HG02763 (cell line): ENCODE measurements at regions not wholly inside any gene's neighbourhood (a gene's known extent, or its start where the extent isn't known, plus 50 kb on each side); places are given as distances from the start of the nearest gene placed in this dataset.
A peak's percentile ranks its signal among the peaks of the same experiment; 100 is the strongest.

Experiments
- ATAC-seq: cut with Tn5 transposase; IDR thresholded peaks from one replicate; pipeline ENCODE4 v1.9.1; 2021; ENCODE audit warnings: mild to moderate bottlenecking, moderate library complexity; ENCODE audit not compliant: unreplicated experiment

DNA sequence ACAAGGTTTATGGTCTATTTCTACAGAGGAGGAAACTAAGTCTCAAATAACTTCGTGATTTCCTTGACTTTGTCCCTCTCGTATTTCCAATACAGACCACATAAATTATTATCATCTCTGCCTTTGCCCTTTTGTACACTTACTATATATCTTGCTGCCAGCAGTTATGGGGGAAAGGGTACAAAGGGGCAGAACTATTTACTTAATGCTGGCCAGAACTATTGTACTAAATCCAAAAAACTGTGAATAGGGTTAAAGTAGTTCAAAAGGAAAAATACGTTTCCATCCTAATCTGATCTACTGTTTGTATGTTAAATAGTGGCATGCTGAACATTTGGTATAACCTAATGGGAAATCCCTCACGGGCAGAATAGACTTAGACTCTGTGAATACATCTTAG lies 537.3 kb upstream of the SEMA6D start:
- no peak for ATAC-seq

DNA sequence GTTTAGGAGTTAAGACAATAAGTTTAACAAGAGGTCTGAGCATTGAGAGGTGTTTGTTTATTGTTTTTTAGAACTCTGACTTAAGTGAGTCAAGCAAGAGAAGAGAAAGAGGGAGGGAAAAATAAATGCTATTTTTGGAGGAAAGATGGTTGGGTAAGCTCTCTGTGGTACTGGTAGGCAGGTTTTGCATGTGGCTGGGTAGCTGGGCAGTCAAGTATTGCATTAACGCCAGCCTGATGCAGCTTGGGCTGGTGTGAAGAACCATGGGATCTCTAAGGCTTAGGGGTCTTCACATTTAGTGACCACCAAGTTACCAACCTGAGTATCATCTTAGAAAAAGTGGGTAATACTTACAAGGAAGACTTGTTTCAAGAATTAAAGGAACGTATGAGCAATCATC lies 534.5 kb upstream of the SEMA6D start:
- ATAC-seq = no peak

DNA sequence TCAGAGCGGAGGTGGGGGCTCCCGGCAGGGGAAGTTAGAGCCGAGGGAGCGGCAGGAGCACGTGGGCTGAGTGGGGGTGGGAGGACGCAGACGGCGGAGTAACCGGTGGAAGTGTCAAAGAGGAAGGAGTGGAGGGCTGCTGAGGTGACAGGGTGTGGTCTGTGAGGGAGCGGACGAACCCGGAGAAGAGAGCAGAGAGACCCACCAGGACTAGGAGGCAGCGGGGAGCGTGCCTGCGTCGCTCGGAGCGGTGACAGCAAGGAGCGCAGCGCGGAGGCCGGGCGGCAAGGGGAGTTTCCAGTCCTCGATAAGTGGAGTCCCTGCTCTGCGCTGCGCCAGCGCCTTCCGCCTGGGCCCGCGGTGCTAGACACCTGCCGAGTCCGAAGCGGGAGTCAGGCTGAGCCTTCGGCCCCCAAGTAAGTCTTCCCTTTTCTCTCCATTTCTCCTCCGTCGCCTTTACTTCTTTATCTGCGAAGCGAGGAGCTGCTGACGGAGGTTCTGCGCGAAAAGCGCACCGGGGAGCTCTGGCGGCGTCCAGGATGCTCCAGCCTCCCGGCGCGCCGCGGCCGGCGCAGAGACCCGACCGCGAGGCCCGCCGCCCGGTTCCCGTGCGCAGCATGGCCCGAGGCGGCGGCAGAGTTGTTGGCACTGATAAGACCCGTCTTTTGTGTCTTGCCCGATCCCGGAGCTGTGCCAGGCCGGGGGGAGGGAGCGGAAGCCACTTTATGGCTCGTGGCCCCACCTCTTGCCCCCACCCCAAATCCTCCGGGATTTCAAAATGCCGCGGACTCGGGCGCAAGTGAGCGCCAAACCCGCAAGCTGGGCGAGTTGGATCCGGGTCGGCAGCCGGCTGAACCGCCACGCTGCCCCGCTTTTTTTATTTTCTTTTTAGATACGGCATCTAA lies 533.0 kb upstream of the SEMA6D start:
- no peak for ATAC-seq

DNA sequence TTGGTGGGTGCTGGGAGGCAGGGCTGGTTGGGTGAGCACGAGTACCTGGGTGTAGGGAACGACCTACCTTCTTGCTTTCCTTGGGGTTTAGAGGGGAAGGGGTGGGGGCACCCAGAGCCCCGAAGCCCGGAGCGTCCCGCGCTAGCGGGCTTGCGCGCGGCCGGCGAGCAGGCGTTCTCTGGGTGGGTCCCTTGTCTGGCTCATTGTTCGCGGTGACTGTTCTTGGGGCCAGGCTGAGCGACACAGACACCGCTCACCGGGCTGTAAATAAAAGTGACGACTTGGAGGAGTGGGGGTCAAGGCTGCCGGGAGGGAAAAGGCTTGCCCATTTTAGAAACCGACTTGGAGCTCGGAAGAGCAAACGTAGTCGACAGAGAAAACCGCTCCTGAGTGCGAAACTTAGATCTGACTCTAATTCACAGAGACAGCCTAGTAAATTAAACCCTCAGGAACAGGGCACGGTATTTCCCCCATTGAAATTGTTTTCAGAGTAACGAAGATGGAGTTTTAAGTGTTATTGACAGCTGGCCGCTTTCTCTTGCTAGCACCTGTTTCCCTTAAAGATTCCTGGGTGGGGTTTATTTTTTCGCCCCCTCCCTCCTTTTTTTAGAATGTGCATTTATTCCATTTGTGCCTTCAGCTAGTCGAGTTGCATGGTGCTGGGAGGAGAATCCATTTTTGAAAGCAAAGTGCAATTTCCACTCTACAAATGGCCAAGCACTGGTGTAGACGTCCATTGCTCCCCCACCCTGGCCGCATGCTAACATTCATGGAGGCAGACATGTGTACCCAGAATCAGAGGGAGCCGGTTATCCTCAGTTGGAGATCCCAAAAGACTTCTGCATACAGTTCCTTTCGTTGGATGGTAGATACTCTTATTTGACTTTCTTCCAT lies 532.1 kb upstream of the SEMA6D start:
- ATAC-seq = no peak

DNA sequence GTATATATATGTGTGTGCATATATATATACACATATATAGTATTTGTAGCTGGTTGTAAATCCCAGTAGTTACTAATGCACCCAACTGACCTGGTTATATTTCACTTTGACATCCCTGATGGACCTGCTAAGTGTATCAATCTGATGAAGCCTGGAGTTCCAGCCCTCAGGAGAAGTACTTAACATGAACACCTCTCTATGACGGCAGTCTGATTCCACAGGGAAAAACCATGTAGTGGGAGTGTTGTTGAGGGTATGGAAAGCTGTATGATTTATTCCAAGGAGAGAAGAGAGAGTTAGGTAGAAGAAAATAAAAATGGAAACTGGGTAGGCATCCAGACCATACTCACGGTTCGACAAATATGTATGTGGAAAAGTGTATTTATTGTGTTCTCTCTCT lies 531.2 kb upstream of the SEMA6D start:
- ATAC-seq = no peak

DNA sequence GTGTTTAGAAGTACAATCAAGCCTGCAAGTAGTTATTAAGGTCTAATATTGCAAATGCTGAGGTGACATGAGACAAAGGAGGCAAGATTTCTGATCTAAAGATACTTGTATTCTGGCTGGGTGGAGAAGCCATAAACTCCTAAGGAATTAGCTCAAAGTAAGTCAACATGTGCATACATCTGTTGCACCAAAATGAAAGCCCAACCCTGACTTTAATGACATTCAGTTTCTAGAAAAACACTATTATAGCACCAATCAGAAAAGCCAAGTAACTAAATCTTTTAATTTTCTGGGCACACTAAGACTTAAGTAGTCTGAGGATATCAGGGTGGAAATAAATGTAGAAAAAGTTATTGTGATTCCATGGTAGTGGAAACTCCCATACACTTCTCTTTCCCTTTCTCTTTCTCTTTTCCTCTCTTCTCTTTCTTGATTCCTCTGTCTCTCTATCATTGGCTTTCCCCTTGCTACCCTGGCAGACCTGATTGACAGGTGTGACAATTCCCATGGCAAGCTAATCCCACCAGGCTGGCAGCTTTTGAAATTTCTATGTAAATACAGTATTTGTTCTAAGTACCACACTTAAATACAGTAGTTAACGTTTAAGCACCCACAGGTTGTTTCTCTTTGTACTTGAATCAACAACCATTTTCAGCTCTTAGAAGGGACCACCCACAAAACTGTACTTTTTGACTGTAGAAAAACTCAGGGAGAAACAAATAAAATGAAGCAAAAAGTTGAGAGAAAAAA lies 528.4 kb upstream of the SEMA6D start:
- ATAC-seq = no peak

DNA sequence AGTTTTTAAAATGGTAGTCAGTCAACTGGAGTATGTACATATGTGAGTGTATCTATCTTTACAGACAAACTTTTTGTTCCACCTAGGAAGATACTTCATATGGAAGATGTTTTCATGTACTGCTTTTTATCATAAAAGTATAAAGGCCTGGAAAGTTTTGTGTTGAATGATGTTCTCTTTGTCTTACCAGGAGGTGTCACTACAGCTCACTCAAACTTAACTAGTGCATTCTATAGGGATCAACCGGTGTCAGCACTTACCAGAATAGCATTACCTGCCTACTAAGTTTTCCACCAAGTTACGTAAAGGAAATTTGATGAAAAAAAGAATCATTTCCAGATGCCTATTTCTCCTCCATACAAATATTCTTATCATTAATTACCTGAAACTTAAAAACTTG lies 522.6 kb upstream of the SEMA6D start:
- ATAC-seq = no peak

DNA sequence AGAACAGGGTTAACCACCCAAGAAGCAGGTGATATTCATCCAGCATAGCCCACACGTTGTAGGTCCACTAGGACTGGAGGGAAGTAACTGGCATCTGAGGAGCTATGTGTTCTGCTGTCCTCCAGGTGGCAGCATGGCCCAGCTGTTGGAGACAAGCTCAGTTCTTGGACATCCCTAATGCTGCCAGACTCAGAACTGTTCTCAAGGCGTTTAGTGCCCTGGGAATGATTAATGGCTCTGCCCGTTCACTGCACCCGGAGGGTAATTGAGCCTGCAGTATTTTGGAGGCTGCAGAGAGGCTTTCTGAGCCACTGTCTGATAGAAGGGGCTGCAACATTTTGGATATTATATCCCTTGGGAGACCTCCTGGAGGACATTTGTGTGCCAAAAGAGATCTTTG lies 521.3 kb upstream of the SEMA6D start:
- ATAC-seq = peak; percentile 73

DNA sequence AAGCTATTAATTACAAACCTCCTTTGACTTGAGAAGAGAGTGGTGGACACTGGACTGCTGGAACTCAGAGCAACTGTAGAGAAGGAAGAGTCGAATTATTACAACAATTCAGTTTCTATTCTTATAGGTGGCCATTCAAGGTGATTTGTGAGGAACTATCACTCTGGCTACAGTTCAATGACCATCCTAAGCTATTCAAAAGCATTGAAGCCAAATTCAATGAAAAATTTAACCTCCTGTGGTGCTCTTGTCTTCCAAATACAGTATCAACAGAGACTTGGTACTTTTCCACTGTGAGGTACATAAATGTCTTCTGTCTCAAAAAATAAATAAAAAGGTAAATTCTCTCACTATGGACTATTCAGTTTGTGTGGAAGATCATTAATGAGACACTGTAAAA lies 513.3 kb upstream of the SEMA6D start:
- ATAC-seq = no peak

DNA sequence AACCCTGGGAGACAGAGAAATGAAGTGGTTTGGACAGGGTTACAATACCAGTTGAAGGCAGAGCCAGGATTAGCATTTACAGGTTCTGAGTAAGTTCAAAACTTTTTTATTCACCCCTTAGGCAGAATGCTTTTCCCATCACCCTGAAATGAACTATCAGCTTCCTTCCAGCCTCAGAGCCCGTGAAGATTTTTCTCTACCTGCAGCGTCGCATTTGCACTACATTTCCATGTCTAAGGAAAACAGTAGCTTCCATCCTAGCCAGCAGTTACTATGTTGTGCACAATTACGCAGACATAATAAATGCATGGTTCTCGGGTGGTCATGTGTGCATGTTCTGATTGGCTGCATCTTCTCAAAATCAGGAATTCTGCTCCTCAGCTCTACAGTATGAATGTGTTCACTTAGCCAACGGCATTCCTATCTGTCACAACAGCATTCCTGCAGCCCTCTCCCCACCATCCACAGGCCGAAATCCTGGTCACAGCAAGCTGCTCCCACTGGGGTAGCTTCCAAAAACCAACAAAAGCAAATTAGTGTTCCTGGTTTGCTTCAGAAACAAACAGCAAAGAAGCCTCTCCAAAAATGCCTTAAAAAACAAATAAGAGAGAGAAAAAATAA lies 510.8 kb upstream of the SEMA6D start:
- ATAC-seq = no peak

DNA sequence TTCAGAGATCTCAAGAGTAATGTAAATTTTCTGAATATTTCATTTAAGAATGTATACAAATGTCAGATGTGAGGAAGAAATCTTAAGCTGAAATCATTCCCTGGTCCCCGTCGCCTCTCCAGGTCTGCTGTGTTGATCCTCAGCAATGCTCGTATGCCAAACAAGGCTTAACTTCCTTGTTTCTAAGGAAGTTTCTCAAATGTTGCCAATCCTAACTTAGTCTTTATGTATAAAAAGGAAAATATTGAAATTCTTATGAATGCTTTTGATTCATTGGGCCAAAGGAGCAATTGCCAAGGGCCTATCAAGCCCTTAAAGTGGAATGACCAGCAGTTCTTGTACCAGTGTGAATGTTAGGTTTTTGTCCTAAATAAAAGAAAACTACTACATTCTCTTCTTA lies 507.7 kb upstream of the SEMA6D start:
- no peak for ATAC-seq

DNA sequence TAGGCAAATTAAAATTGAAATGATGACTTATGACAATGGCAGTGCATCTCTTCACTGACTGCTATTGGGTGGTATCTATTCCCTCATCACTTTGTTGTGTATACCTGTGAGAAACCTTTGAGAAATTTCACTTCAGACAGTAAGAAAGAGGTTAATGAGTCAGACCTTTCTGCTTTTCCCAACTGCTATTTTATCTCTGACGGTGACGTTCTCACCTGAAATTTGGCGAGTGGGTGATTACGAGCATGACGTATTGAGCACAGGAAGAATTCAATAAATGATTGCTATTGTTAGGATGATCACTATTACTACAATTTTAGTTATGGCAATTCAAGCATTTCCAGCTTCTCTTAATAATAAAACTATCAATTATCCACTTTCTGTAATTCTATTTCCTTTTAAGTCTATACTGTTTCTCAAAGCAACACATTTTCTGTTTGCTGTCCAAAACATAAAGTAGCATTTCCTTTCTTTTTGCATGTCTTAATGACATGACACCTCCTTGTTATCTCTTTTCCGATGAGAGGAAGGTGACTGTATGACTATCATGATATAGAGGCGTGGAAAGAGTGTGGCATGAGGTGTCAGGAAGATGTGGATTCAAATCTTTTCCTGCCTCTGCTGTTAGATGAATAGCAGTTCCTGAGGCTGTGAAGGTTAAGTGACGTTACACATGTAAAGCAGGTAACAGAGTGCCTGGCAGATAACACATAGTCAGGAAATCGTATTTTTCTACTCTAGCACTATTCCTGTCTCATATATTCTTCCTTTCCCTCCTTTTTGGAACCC lies 504.9 kb upstream of the SEMA6D start:
- ATAC-seq = no peak

DNA sequence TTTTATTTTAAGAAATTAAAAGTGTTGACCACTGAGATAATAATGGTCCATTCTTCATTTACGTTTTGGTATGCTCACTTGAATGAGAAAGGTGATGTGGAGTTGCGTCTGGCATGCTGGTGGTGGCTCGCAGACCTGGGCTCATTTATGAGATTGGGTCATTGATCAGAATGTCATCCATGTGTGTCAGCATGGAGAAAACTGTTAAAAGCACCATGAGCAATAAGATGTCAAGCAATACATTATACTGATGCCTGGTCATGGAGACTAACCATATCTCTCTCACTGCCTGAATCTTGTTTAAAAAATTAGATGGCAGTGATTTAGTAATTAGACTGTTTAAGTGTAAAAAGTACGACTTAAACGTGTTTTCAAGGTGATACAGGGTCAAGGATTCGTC lies 503.4 kb upstream of the SEMA6D start:
- no peak for ATAC-seq

DNA sequence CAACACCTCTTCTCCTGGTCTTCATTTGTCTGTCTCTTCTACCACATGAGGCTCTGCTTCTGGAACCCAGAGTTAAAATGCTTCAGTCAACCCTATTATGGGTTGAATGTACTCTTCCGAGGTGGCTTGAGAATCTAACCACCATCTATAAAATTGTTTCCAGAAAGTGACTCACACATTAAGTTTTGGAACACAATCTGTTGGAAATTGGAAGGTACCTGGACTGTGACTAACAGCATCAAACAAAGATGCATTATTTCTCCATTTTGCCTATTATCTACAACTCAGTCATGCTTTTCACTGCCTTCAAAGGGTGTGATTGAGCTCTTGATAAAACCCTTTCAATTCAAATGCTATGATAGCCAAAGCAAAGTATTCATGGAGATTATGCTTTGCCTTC lies 499.0 kb upstream of the SEMA6D start:
- ATAC-seq = no peak

DNA sequence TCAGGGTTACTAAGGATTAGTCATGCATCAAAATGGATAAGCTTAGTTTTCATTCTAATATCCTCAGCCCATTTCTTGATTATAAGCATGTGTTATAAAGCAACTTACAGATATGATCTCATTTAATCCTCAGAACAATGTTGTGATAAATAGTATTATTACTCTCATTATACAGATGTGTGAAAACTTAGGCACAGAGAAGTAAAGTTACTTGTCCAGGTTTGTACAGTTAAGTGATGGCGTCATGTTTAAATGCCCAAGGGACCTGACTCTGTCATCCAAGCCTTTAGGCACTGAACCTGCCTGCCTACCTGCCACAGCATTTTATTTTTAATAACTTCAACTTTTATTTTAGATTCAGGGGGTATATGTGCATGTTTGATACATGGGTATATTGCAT lies 472.9 kb upstream of the SEMA6D start:
- no peak for ATAC-seq

DNA sequence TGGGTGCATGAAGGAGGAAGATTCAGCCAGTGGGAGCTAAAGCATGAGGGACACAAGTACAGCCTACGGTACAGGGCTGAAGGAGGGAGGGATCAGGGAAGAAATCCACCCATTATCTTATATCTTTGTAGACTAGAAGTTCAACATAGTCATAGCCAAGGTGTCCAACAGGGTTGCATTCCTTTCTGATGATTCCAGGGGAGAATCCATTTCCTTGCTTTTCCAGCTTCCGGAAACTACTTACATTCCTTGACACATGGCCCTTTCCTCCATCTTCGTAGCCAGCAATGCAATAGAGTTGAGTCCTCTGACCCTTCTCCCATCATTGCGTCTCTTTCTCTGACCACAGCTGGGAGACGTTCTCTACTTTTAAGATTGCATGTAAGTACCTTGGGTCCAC lies 471.0 kb upstream of the SEMA6D start:
- no peak for ATAC-seq

DNA sequence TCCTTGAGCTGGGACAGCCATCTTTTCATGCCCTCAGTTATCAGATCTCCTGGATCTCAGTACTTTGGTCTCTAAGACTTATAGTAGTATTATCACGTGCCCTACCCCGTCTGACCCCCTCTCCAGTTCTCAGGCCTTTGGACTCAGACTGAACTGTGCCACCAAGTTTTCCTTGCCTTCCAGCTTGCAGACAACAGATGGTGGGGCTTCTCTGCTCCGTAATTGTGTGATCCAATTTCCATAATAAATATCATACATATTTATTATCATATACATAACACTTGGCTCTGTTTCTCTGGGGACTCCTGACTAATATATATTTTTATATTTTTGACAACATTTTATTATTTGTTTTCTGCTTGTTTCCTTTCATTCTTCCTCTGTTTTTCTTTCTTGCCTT lies 458.8 kb upstream of the SEMA6D start:
- no peak for ATAC-seq

DNA sequence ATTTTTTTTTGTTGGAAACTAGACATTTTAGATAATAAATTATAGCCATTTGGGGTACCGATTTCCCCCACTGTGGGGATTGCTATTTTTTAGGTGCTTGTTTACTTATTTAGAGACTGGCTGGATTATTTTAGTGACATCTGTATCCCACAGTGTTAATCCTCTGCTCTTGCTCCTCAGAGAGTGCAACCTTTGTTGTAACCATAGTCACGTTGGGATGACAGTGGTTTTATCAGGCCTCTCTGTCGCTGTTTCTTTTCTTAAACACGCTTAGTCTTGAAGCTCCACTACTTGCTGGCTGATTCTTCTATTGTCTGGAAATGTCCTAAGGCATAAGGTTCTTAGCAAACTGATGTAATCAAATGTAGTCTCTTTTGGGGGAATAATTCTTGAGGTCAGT lies 451.6 kb upstream of the SEMA6D start:
- no peak for ATAC-seq

DNA sequence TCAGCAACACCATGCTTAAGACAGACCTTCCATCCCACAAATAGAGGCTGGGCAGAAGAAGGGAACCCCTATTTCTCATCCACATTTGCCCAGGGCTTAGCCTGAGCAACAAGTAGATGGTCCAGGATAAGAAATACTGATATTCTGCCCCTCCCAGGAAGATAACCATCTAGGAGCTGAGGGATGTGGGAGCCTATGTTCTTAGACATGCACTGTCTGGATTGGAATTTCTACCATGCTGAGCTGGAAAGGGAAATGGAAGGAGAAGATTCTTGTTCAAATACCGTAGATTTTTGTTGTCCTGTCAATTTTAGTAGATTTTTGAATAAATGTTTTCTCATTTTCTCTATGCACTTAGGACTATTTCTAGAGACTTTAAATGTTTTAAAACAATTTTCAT lies 450.7 kb upstream of the SEMA6D start:
- no peak for ATAC-seq

DNA sequence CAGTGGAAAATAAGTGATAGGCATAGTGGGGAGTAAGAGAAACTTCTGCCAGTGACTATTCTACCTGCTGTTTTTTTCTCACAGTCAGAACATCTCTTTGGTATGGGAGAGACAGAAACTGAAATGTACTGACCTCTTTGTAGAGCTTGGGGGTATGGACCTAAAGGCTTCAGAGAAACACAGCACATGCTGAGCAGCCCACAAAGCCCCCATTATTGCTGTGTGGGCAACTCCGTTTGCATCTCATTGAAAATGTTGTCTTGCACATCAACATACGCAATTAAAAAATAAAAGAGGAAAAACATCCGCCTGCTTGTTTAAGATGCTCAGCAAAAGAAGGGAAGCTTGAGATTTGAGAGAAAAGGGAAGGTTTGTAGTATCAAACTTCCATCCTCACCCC lies 443.4 kb upstream of the SEMA6D start:
- no peak for ATAC-seq
